Neuronal stem cell (in vitro differentiated cells): ENCODE measurements at regions not wholly inside any gene's neighbourhood (a gene's known extent, or its start where the extent isn't known, plus 50 kb on each side); places are given as distances from the start of the nearest gene placed in this dataset.

Source experiments
- DNase-seq: peaks from one replicate; pipeline ENCODE4 v3.0.0-alpha.2; 2013; ENCODE audit warnings: low spot score
- H2AFZ ChIP-seq: one replicate; pipeline ENCODE4 v1.6.1; 2013; ENCODE audit warnings: mild to moderate bottlenecking, low read length, inconsistent platforms
- H2AK5ac ChIP-seq: 2 replicates; pipeline ENCODE4 v1.6.1; 2013; ENCODE audit warnings: low read depth, mild to moderate bottlenecking, inconsistent platforms, low read length, moderate library complexity, mixed read lengths
- H2BK120ac ChIP-seq: 2 replicates; pipeline ENCODE4 v1.6.1; 2013; ENCODE audit warnings: low read depth, mild to moderate bottlenecking, inconsistent platforms, low read length, moderate library complexity, mixed read lengths
- H2BK12ac ChIP-seq: one replicate; pipeline ENCODE4 v1.6.1; 2013; ENCODE audit warnings: low read length, inconsistent platforms
- H2BK15ac ChIP-seq: 2 replicates; pipeline ENCODE4 v1.6.1; 2013; ENCODE audit warnings: mild to moderate bottlenecking, low read length, inconsistent platforms, mixed read lengths
- H2BK5ac ChIP-seq: one replicate; pipeline ENCODE4 v1.6.1; 2013; ENCODE audit warnings: inconsistent platforms, mild to moderate bottlenecking, low read length, moderate library complexity
- H3K14ac ChIP-seq: one replicate; pipeline ENCODE4 v1.6.1; 2013; ENCODE audit warnings: low read length, inconsistent platforms
- H3K18ac ChIP-seq: 2 replicates; pipeline ENCODE4 v1.6.1; 2013; ENCODE audit warnings: low read length, inconsistent platforms
- H3K23ac ChIP-seq: 2 replicates; pipeline ENCODE4 v1.6.1; 2013; ENCODE audit warnings: low read depth, mild to moderate bottlenecking, mixed read lengths, low read length, inconsistent platforms; ENCODE audit not compliant: poor library complexity
- H3K27ac ChIP-seq: replicated peaks from 3 replicates; pipeline ENCODE4 v1.5.1; 2013; ENCODE audit warnings: low read length, inconsistent platforms
- H3K27me3 ChIP-seq, 3 experiments: 2 replicates each; pipeline ENCODE4 v1.6.1; 2013; ENCODE audit warnings: low read length in 3 of 3, mild to moderate bottlenecking in 2 of 3, inconsistent platforms in 1 of 3, low read depth in 1 of 3, mixed read lengths in 1 of 3, moderate library complexity in 1 of 3; ENCODE audit not compliant: control insufficient read depth in 3 of 3, insufficient read depth in 3 of 3
- H3K36me3 ChIP-seq, 2 donors: replicated peaks in 1 of 2; 2 replicates each; pipeline ENCODE4 v1.6.1; 2013; ENCODE audit warnings: low read length in 2 of 2; ENCODE audit not compliant: control insufficient read depth in 2 of 2, insufficient read depth in 2 of 2
- H3K4ac ChIP-seq: 2 replicates; pipeline ENCODE4 v1.6.1; 2013; ENCODE audit warnings: inconsistent platforms, mild to moderate bottlenecking, low read length, moderate library complexity
- H3K4me1 ChIP-seq, 2 donors: 1 replicate in 1 of 2; 2 replicates in 1 of 2; pipeline ENCODE4 v1.6.1; 2013; ENCODE audit warnings: low read length in 2 of 2, low read depth in 1 of 2; ENCODE audit not compliant: control insufficient read depth in 2 of 2, insufficient read depth in 1 of 2
- H3K4me2 ChIP-seq: one replicate; pipeline ENCODE4 v1.6.1; 2013; ENCODE audit warnings: mild to moderate bottlenecking, low read length, inconsistent platforms; ENCODE audit not compliant: insufficient read depth, poor library complexity, severe bottlenecking
- H3K4me3 ChIP-seq, 2 donors: 2 replicates each; pipeline ENCODE4 v1.5.1; 2013; ENCODE audit warnings: low read length in 2 of 2, mild to moderate bottlenecking in 2 of 2, inconsistent platforms in 1 of 2, moderate library complexity in 1 of 2
- H3K79me1 ChIP-seq: one replicate; pipeline ENCODE4 v1.6.1; 2013; ENCODE audit warnings: low read depth, mild to moderate bottlenecking, inconsistent platforms, low read length, moderate library complexity
- H3K9ac ChIP-seq: one replicate; pipeline ENCODE4 v1.6.1; 2013; ENCODE audit warnings: mild to moderate bottlenecking, low read depth, low read length, inconsistent platforms; ENCODE audit not compliant: poor library complexity
- H3K9me3 ChIP-seq, 2 donors: replicated peaks in 1 of 2; 2 replicates each; pipeline versions ENCODE3 to v1.6.1; 2013; ENCODE audit warnings: low read length in 2 of 2, mild to moderate bottlenecking in 2 of 2, inconsistent platforms in 1 of 2, low read depth in 1 of 2, mixed read lengths in 1 of 2, moderate library complexity in 1 of 2; ENCODE audit not compliant: control insufficient read depth in 2 of 2, insufficient read depth in 1 of 2
- H4K8ac ChIP-seq: one replicate; pipeline ENCODE4 v1.6.1; 2013; ENCODE audit warnings: low read depth, mild to moderate bottlenecking, inconsistent platforms, low read length, moderate library complexity
- H4K91ac ChIP-seq: one replicate; pipeline ENCODE4 v1.6.1; 2013; ENCODE audit warnings: low read length, low read depth, mild to moderate bottlenecking, inconsistent platforms; ENCODE audit not compliant: poor library complexity
- WGBS, 2 donors: extraction: QIAGEN DNeasy Blood & Tissue Kit; methylation state at CpG; one replicate each; pipeline ENCODE4 v1.1.7; 2013; ENCODE audit warnings: missing lambda C conversion rate in 2 of 2, mixed read lengths in 1 of 2; ENCODE audit not compliant: insufficient read length in 2 of 2, insufficient replicate concordance in 1 of 2; ENCODE audit errors: extremely low coverage in 2 of 2; 5-methylcytosine and 5-hydroxymethylcytosine counted together

- no CpG with 5 or more reads among the region's 7 CpGs for WGBS, 2 donors
- no peak overlapping the region for H3K27ac ChIP-seq
Measured at GRCh38 chr4:66574145-66574978, 904.1 kb upstream of the EPHA5 start.

DNA sequence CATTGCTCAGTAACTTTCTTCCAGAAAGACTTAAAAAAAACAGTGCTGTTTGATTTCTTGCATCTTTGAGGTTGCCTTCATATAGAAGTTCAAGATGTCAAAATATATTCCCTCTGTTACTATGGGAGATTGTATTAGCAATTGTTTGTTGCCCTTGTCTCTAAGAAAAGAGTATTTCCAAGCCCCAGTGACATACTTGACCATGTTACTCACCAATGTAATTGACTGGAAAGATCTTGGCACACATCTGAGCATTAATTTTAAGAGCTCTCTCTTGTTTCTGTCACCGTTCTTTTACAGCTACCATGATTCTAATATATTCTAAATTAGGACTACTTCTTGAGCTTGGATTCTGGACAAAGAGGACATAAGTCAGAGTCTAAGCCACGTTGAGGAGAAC is 902.7 kb upstream of the EPHA5 start:
- Histone ChIP-seq H3K4me3 (no peak overlapping the region), H3K9me3 (no peaks in the 10 kb centered on the region), H4K8ac (no peak overlapping the region), H2AFZ (no peak overlapping the region), H3K36me3 (no peaks in the 10 kb centered on the region), H2BK12ac (no peak overlapping the region), H2BK15ac (no peak overlapping the region), H3K4me1 (no peaks in the 10 kb centered on the region), H3K79me1 (no peaks in the 10 kb centered on the region), H4K91ac (no peak overlapping the region), H2BK5ac (no peak overlapping the region), H3K4ac (no peak overlapping the region), H2AK5ac (no peak overlapping the region), H3K27me3 (no peaks in the 10 kb centered on the region), H3K4me2 (no peak overlapping the region), H3K9ac (no peak overlapping the region), H2BK120ac (no peak overlapping the region), H3K14ac (no peak overlapping the region), H3K18ac (no peak overlapping the region), H3K23ac (no peak overlapping the region), H3K27ac (no peak overlapping the region)
- no peak for DNase-seq
- no CpG with 5 or more reads among the region's 2 CpGs for WGBS, 2 donors

More at GRCh38 chr4:66574145-66574978, 904.1 kb upstream of the EPHA5 start:
- H4K91ac ChIP-seq, result no peak overlapping the region
- H3K9me3 ChIP-seq, result no peaks in the 10 kb centered on the region
- no peaks in the 10 kb centered on the region for H3K79me1 ChIP-seq
- no peaks in the 10 kb centered on the region for H3K27me3 ChIP-seq
- no peak overlapping the region for H4K8ac ChIP-seq
- H3K4me3 ChIP-seq, result no peak overlapping the region
- no peak overlapping the region for H3K4ac ChIP-seq
- no peak overlapping the region for H2BK120ac ChIP-seq
- no peak overlapping the region for H2AK5ac ChIP-seq
- H3K36me3 ChIP-seq, result no peaks in the 10 kb centered on the region
- no peak overlapping the region for H2BK12ac ChIP-seq
- H3K18ac ChIP-seq, result no peak overlapping the region
- no peaks in the 10 kb centered on the region for H3K4me1 ChIP-seq
- H2BK15ac ChIP-seq, result no peak overlapping the region
- H3K14ac ChIP-seq, result no peak overlapping the region
- no peak overlapping the region for H2BK5ac ChIP-seq
- no peak overlapping the region for H3K23ac ChIP-seq
- H3K4me2 ChIP-seq, result no peak overlapping the region
- no peak for DNase-seq
- no peak overlapping the region for H3K9ac ChIP-seq
- H2AFZ ChIP-seq, result no peak overlapping the region

DNA sequence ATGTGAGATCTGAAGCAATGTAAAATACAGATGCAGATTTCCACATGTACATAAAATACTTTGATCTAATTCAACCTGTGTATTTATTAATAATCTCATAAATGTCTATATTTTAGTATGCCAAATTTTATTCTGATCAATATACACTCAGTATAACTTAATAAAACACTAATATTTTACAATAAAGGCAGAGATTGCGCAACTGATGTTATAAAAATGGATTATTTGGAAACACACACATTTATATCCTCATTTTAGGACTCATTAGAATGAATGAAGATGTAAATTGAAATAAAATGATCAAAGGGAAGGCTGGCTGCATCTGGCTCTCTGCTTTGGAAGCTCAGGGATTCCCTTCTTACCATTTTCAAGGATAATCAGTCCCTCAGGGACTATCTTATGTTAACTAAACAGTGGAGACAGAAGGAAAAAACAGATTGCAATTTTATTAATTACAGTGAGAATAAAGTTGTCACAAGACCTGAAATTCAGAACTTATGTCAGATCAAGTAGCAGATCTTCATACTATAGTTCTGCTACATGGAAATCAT is 900.9 kb upstream of the EPHA5 start:
- no peak overlapping the region for H2BK120ac ChIP-seq
- no peak for DNase-seq
- H2AFZ ChIP-seq, result no peak overlapping the region
- no peak overlapping the region for H2BK5ac ChIP-seq
- WGBS, 2 donors, result no CpG with 5 or more reads among the region's 1 CpG
- H3K23ac ChIP-seq, result no peak overlapping the region
- no peak overlapping the region for H3K18ac ChIP-seq
- no peak overlapping the region for H2BK15ac ChIP-seq
- H3K9ac ChIP-seq, result no peak overlapping the region
- H4K8ac ChIP-seq, result no peak overlapping the region
- no peak overlapping the region for H3K4ac ChIP-seq
- H3K27me3 ChIP-seq, result no peaks in the 10 kb centered on the region
- H3K4me1 ChIP-seq, result no peaks in the 10 kb centered on the region
- H3K14ac ChIP-seq, result no peak overlapping the region
- no peaks in the 10 kb centered on the region for H3K79me1 ChIP-seq
- H3K4me2 ChIP-seq, result no peak overlapping the region
- no peaks in the 10 kb centered on the region for H3K9me3 ChIP-seq
- no peak overlapping the region for H2BK12ac ChIP-seq
- no peak overlapping the region for H3K27ac ChIP-seq
- H3K36me3 ChIP-seq, result no peaks in the 10 kb centered on the region
- H3K4me3 ChIP-seq, result no peak overlapping the region
- no peak overlapping the region for H4K91ac ChIP-seq
- H2AK5ac ChIP-seq, result no peak overlapping the region

DNA sequence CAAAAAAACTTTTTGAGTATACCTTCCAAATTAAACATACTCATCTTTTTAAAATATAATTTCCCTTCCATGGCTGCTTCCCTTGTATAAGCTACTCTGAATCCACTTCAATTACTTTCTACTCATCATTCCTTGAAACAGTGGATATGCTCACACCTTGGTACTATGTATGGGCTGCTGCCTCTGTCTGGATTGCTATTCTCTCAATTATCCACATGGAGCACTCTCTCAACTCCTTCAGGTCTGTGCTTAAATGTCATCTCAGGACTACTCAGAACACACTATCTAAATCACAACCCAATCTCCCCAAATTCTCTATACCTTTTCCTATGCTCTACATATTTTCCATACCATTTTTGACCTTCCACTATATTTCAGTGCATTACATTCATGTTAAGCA is 898.9 kb upstream of the EPHA5 start:
- Histone ChIP-seq H2AK5ac (no peak overlapping the region), H4K91ac (no peak overlapping the region), H3K27me3 (no peaks in the 10 kb centered on the region), H3K4me3 (no peak overlapping the region), H2BK120ac (no peak overlapping the region), H2BK15ac (no peak overlapping the region), H3K79me1 (no peaks in the 10 kb centered on the region), H3K4me2 (no peak overlapping the region), H3K23ac (no peak overlapping the region), H3K9ac (no peak overlapping the region), H3K4ac (no peak overlapping the region), H3K18ac (no peak overlapping the region), H2AFZ (no peak overlapping the region), H2BK5ac (no peak overlapping the region), H3K36me3 (no peaks in the 10 kb centered on the region), H4K8ac (no peak overlapping the region), H3K4me1 (peaks cover 0 to 8% of the 10 kb centered on the region in 2 donors), H3K9me3 (no peaks in the 10 kb centered on the region), H3K14ac (no peak overlapping the region), H3K27ac (no peak overlapping the region), H2BK12ac (no peak overlapping the region)
- no peak for DNase-seq
